GM23338 (cell line): ENCODE measurements at regions not wholly inside any gene's neighbourhood (a gene's known extent, or its start where the extent isn't known, plus 50 kb on each side); places are given as distances from the start of the nearest gene placed in this dataset.

Experiments used
- ATAC-seq: fragments of 200-7000 bp; cut with Tn5 transposase; 3 replicates; pipeline ENCODE4 v1.9.1; 2020
- DNase-seq: peaks from one replicate; pipeline ENCODE4 v3.0.0-alpha.2; 2015; ENCODE audit warnings: low spot score
- H2AFZ ChIP-seq: fragments of 200-600 bp; sonication (generic); 2 replicates; pipeline ENCODE4 v1.8.0; 2016; ENCODE audit warnings: antibody characterized with exemption, mild to moderate bottlenecking, moderate library complexity
- H3F3A ChIP-seq: fragments of 200-600 bp; sonication (generic); replicated peaks from 2 replicates; pipeline ENCODE4 v1.8.0; 2017; ENCODE audit warnings: antibody characterized with exemption, mixed run types, low read depth
- H3K27ac ChIP-seq: fragments of 200-600 bp; sonication (generic); 2 replicates; pipeline ENCODE4 v1.6.1; 2016; ENCODE audit warnings: low read depth
- H3K27me3 ChIP-seq: fragments of 200-600 bp; sonication (generic); 2 replicates; pipeline ENCODE4 v1.8.0; 2016; ENCODE audit warnings: mild to moderate bottlenecking, mixed run types, moderate library complexity; ENCODE audit not compliant: insufficient read depth
- H3K36me3 ChIP-seq: fragments of 200-600 bp; sonication (generic); 2 replicates; pipeline ENCODE4 v1.8.0; 2016; ENCODE audit warnings: mild to moderate bottlenecking; ENCODE audit not compliant: insufficient read depth
- H3K4me1 ChIP-seq: fragments of 200-600 bp; sonication (generic); 2 replicates; pipeline ENCODE4 v1.8.0; 2016; ENCODE audit warnings: mild to moderate bottlenecking, moderate library complexity; ENCODE audit not compliant: insufficient read depth
- H3K4me2 ChIP-seq: fragments of 200-600 bp; sonication (generic); 2 replicates; pipeline ENCODE4 v1.7.1; 2017; ENCODE audit warnings: mixed run types
- H3K4me3 ChIP-seq: fragments of 200-600 bp; sonication (generic); 2 replicates; pipeline ENCODE4 v1.6.1; 2016; ENCODE audit warnings: mixed run types
- H3K79me2 ChIP-seq: fragments of 200-600 bp; sonication (generic); replicated peaks from 2 replicates; pipeline ENCODE4 v1.8.0; 2017; ENCODE audit warnings: mild to moderate bottlenecking; ENCODE audit not compliant: insufficient read depth
- H3K9me2 ChIP-seq: fragments of 200-600 bp; sonication (generic); 2 replicates; pipeline ENCODE4 v1.8.0; 2017; ENCODE audit not compliant: insufficient read depth
- H4K20me1 ChIP-seq: fragments of 200-600 bp; sonication (generic); replicated peaks from 2 replicates; pipeline ENCODE4 v1.8.0; 2017; ENCODE audit warnings: mild to moderate bottlenecking; ENCODE audit not compliant: insufficient read depth
- H3K27ac Mint-ChIP-seq: 2 replicates; pipeline ENCODE4 v1.8.0; 2020; ENCODE audit warnings: inconsistent platforms, mild to moderate bottlenecking, moderate library complexity, mixed read lengths
- H3K27me3 Mint-ChIP-seq: 3 replicates; pipeline ENCODE4 v1.8.0; 2022; ENCODE audit warnings: low read depth, mild to moderate bottlenecking, moderate library complexity, mixed read lengths, inconsistent platforms; ENCODE audit not compliant: insufficient read depth, poor library complexity
- H3K36me3 Mint-ChIP-seq: 3 replicates; pipeline ENCODE4 v1.8.0; 2021; ENCODE audit warnings: low read depth, mild to moderate bottlenecking, inconsistent platforms, moderate library complexity, mixed read lengths
- H3K4me1 Mint-ChIP-seq: 3 replicates; pipeline ENCODE4 v1.8.0; 2020; ENCODE audit warnings: mild to moderate bottlenecking, inconsistent platforms, mixed read lengths
- H3K4me3 Mint-ChIP-seq: 3 replicates; pipeline ENCODE4 v1.8.0; 2021; ENCODE audit warnings: moderate library complexity, mild to moderate bottlenecking, inconsistent platforms, mixed read lengths
- H3K9me3 Mint-ChIP-seq: 3 replicates; pipeline ENCODE4 v1.8.0; 2020; ENCODE audit warnings: moderate library complexity, mild to moderate bottlenecking, inconsistent platforms, mixed read lengths
- CREB1 ChIP-seq: fragments of 250-450 bp; sonication (Bioruptor Pico); IDR thresholded peaks from 2 replicates; pipeline ENCODE4 v1.5.0; 2020; ENCODE audit warnings: low read depth, mild to moderate bottlenecking, moderate library complexity
- EZH2 ChIP-seq: fragments of 200-600 bp; sonication (generic); IDR thresholded peaks from one replicate; pipeline ENCODE4 v1.8.0; 2017; ENCODE audit warnings: antibody characterized with exemption, mild to moderate bottlenecking, low read depth; ENCODE audit not compliant: unreplicated experiment
- EZH2phosphoT487 ChIP-seq: fragments of 200-600 bp; sonication (generic); IDR thresholded peaks from one replicate; pipeline ENCODE4 v1.8.1; 2018; ENCODE audit warnings: antibody characterized with exemption; ENCODE audit not compliant: unreplicated experiment
- JUNB ChIP-seq: IDR thresholded peaks from one replicate; pipeline ENCODE4 v1.6.1; 2016; ENCODE audit warnings: antibody characterized with exemption; ENCODE audit not compliant: unreplicated experiment
- NANOG ChIP-seq: IDR thresholded peaks from 2 replicates; pipeline ENCODE4 v1.6.1; 2016; ENCODE audit warnings: antibody characterized with exemption, borderline replicate concordance
- POLR2AphosphoS5 ChIP-seq: IDR thresholded peaks from 2 replicates; pipeline ENCODE4 v1.6.1; 2016; ENCODE audit warnings: antibody characterized with exemption, low read depth
- REST ChIP-seq: IDR thresholded peaks from one replicate; pipeline ENCODE4 v1.6.1; 2018; ENCODE audit warnings: antibody characterized with exemption; ENCODE audit not compliant: unreplicated experiment
- STAT1 ChIP-seq: IDR thresholded peaks from one replicate; pipeline ENCODE4 v1.6.1; 2016; ENCODE audit warnings: antibody characterized with exemption; ENCODE audit not compliant: unreplicated experiment
- ZNF114 ChIP-seq: fragments of 250-450 bp; sonication (Bioruptor Pico); IDR thresholded peaks from 2 replicates; pipeline ENCODE4 v1.5.0; 2020; ENCODE audit warnings: mild to moderate bottlenecking, moderate library complexity
- ZNF331 ChIP-seq: fragments of 250-450 bp; sonication (Bioruptor Pico); IDR thresholded peaks from 2 replicates; pipeline ENCODE4 v1.5.0; 2020; ENCODE audit warnings: low read depth, mild to moderate bottlenecking, moderate library complexity
- TF ChIP-seq, protein P1 (sequence below): IDR thresholded peaks from 2 replicates; pipeline ENCODE4 v1.6.1; 2016; ENCODE audit warnings: antibody characterized with exemption
- TF ChIP-seq, protein P2 (sequence below), 2 experiments: fragments of 200-600 bp in 1 of 2; sonication (generic) in 1 of 2; conservative IDR thresholded peaks; 2 replicates each; pipeline versions ENCODE4 v1.5.1 to v1.6.1; 2016 to 2017; ENCODE audit warnings: antibody characterized with exemption in 2 of 2, low read depth in 2 of 2, mild to moderate bottlenecking in 2 of 2, moderate library complexity in 1 of 2
- TF ChIP-seq, protein P3 (sequence below): fragments of 250-450 bp; sonication (Bioruptor Pico); IDR thresholded peaks from 2 replicates; pipeline ENCODE4 v1.5.0; 2020; ENCODE audit warnings: mild to moderate bottlenecking, moderate library complexity

GRCh38 chr12:18850752-18851151 is 112.8 kb downstream of the CAPZA3 start:
- TF ChIP-seq ZNF114 (no peak), CREB1 (no peak), JUNB (no peak), POLR2AphosphoS5 (no peak), ZNF331 (no peak), EZH2 (no peak), NANOG (no peak), EZH2phosphoT487 (no peak), REST (no peak), STAT1 (no peak)
- TF ChIP-seq, protein P1, sequence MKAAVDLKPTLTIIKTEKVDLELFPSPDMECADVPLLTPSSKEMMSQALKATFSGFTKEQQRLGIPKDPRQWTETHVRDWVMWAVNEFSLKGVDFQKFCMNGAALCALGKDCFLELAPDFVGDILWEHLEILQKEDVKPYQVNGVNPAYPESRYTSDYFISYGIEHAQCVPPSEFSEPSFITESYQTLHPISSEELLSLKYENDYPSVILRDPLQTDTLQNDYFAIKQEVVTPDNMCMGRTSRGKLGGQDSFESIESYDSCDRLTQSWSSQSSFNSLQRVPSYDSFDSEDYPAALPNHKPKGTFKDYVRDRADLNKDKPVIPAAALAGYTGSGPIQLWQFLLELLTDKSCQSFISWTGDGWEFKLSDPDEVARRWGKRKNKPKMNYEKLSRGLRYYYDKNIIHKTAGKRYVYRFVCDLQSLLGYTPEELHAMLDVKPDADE: no peak
- TF ChIP-seq, protein P2, sequence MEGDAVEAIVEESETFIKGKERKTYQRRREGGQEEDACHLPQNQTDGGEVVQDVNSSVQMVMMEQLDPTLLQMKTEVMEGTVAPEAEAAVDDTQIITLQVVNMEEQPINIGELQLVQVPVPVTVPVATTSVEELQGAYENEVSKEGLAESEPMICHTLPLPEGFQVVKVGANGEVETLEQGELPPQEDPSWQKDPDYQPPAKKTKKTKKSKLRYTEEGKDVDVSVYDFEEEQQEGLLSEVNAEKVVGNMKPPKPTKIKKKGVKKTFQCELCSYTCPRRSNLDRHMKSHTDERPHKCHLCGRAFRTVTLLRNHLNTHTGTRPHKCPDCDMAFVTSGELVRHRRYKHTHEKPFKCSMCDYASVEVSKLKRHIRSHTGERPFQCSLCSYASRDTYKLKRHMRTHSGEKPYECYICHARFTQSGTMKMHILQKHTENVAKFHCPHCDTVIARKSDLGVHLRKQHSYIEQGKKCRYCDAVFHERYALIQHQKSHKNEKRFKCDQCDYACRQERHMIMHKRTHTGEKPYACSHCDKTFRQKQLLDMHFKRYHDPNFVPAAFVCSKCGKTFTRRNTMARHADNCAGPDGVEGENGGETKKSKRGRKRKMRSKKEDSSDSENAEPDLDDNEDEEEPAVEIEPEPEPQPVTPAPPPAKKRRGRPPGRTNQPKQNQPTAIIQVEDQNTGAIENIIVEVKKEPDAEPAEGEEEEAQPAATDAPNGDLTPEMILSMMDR (conservative IDR thresholded peaks at IDR 0.05; ENCODE audit: low read depth in 2 of 2): no peak
- TF ChIP-seq, protein P3, sequence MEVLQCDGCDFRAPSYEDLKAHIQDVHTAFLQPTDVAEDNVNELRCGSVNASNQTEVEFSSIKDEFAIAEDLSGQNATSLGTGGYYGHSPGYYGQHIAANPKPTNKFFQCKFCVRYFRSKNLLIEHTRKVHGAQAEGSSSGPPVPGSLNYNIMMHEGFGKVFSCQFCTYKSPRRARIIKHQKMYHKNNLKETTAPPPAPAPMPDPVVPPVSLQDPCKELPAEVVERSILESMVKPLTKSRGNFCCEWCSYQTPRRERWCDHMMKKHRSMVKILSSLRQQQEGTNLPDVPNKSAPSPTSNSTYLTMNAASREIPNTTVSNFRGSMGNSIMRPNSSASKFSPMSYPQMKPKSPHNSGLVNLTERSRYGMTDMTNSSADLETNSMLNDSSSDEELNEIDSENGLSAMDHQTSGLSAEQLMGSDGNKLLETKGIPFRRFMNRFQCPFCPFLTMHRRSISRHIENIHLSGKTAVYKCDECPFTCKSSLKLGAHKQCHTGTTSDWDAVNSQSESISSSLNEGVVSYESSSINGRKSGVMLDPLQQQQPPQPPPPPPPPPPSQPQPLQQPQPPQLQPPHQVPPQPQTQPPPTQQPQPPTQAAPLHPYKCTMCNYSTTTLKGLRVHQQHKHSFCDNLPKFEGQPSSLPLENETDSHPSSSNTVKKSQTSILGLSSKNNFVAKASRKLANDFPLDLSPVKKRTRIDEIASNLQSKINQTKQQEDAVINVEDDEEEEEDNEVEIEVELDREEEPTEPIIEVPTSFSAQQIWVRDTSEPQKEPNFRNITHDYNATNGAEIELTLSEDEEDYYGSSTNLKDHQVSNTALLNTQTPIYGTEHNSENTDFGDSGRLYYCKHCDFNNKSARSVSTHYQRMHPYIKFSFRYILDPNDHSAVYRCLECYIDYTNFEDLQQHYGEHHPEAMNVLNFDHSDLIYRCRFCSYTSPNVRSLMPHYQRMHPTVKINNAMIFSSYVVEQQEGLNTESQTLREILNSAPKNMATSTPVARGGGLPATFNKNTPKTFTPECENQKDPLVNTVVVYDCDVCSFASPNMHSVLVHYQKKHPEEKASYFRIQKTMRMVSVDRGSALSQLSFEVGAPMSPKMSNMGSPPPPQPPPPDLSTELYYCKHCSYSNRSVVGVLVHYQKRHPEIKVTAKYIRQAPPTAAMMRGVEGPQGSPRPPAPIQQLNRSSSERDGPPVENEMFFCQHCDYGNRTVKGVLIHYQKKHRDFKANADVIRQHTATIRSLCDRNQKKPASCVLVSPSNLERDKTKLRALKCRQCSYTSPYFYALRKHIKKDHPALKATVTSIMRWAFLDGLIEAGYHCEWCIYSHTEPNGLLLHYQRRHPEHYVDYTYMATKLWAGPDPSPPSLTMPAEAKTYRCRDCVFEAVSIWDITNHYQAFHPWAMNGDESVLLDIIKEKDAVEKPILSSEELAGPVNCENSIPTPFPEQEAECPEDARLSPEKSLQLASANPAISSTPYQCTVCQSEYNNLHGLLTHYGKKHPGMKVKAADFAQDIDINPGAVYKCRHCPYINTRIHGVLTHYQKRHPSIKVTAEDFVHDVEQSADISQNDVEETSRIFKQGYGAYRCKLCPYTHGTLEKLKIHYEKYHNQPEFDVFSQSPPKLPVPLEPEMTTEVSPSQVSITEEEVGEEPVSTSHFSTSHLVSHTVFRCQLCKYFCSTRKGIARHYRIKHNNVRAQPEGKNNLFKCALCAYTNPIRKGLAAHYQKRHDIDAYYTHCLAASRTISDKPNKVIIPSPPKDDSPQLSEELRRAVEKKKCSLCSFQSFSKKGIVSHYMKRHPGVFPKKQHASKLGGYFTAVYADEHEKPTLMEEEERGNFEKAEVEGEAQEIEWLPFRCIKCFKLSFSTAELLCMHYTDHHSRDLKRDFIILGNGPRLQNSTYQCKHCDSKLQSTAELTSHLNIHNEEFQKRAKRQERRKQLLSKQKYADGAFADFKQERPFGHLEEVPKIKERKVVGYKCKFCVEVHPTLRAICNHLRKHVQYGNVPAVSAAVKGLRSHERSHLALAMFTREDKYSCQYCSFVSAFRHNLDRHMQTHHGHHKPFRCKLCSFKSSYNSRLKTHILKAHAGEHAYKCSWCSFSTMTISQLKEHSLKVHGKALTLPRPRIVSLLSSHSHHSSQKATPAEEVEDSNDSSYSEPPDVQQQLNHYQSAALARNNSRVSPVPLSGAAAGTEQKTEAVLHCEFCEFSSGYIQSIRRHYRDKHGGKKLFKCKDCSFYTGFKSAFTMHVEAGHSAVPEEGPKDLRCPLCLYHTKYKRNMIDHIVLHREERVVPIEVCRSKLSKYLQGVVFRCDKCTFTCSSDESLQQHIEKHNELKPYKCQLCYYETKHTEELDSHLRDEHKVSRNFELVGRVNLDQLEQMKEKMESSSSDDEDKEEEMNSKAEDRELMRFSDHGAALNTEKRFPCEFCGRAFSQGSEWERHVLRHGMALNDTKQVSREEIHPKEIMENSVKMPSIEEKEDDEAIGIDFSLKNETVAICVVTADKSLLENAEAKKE (CRISPR knock-in tag): no peak
- DNase-seq: no peak
- Mint-ChIP-seq H3K4me3 (no peak overlapping the region), H3K4me1 (0 out of 3 replicates have a peak, but pooled peaks cover 2% of the 10 kb centered on the region), H3K9me3 (no peaks in the 10 kb centered on the region), H3K36me3 (no peaks in the 10 kb centered on the region), H3K27me3 (no peaks in the 10 kb centered on the region), H3K27ac (no peak overlapping the region)
- H3K27ac ChIP-seq: no peak overlapping the region
- H3K4me2 ChIP-seq: no peak overlapping the region
- no peaks in the 10 kb centered on the region for H3K79me2 ChIP-seq
- no peaks in the 10 kb centered on the region for H3K27me3 ChIP-seq
- no peak for ATAC-seq
- H2AFZ ChIP-seq: no peak overlapping the region
- no peak overlapping the region for H3K4me3 ChIP-seq
- H3K4me1 ChIP-seq: no peaks in the 10 kb centered on the region
- H3K9me2 ChIP-seq: peaks cover 4% of the 10 kb centered on the region; the same call in 1 of the 2 replicates
- no peaks in the 10 kb centered on the region for H3K36me3 ChIP-seq
- H4K20me1 ChIP-seq: no peaks in the 10 kb centered on the region
- no peaks in the 10 kb centered on the region for H3F3A ChIP-seq
